IPS-18c (cell line): ENCODE measurements at regions not wholly inside any gene's neighbourhood (a gene's known extent, or its start where the extent isn't known, plus 50 kb on each side); places are given as distances from the start of the nearest gene placed in this dataset.

Experiments
- H3K4me3 ChIP-seq: 2 replicates; pipeline ENCODE4 v1.7.0; 2013; ENCODE audit warnings: low read depth, mild to moderate bottlenecking, low read length, moderate library complexity; ENCODE audit not compliant: insufficient read depth
- H3K9me3 ChIP-seq: one replicate; pipeline ENCODE4 v1.6.1; 2013; ENCODE audit warnings: mild to moderate bottlenecking, low read length, moderate library complexity; ENCODE audit not compliant: control insufficient read depth, insufficient read depth

GRCh38 chr9:106350777-106351176, 512.2 kb upstream of the ZNF462 start:
- H3K9me3 ChIP-seq, result peaks cover 2% of the 10 kb centered on the region
- no peak overlapping the region for H3K4me3 ChIP-seq

- Histone ChIP-seq H3K9me3 (no peaks in the 10 kb centered on the region), H3K4me3 (no peak overlapping the region)
Measured at GRCh38 chr9:106356924-106357323, 506.0 kb upstream of the ZNF462 start.

- Histone ChIP-seq H3K9me3 (no peaks in the 10 kb centered on the region), H3K4me3 (no peak overlapping the region)
Measured at GRCh38 chr9:106358331-106358730, 504.6 kb upstream of the ZNF462 start.

DNA sequence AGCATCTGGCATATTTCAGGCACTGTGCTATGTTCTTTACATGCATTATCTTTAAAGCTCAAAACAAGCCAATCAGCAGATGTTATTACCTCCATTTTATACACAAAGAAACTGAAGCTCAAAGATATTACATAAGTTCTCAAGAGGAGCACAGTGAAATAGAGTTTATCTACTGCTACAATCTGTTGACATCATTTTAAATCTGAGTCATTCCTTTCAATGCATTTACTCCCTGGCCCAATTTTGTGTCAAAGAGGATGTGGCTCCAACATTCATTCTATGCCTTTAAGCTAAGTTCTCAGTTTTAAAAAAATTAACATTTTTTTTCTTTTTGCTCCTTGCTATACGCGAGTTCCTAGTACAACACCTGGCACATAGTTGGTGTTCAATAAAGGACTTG, 486.3 kb upstream of the ZNF462 start:
- no peak overlapping the region for H3K4me3 ChIP-seq
- no peaks in the 10 kb centered on the region for H3K9me3 ChIP-seq

DNA sequence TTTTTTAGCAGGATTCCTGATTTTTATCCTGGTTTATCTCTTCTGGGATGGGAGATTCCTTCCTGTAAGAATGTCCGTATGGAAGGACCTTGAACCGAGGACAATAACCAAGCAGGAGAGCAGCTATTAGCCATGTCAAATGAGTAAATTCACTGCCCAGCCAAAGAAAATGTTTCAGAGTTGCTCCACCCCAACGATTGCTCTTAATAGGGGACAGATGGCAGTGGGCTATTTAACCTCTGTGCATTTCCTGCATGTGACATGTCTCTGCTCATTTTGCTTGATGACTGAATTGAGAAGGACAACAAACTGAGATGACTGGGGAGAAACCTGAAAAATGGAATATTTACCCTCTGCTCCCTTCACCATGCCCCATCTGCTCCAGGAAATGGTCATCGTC, 479.9 kb upstream of the ZNF462 start:
- no peak overlapping the region for H3K4me3 ChIP-seq
- no peaks in the 10 kb centered on the region for H3K9me3 ChIP-seq

DNA sequence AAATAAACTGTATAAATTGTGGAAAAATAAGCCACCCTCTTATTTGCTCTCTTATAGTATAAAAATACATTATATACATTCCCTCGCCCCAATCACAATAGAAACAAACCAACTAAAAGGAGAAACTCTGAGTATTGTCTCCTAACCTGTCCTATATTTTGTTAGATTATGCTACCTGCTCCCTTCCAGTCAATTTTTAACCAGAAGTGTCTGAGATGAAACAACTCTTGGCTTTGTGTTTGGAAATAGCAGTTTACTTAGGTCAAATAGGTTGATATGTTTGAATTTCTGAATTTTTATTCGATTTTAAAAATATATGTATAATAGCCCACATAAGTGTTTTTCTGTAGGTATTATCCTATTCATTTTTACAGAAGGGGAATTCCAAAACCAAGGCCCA, 475.0 kb upstream of the ZNF462 start:
- H3K9me3 ChIP-seq, result no peaks in the 10 kb centered on the region
- no peak overlapping the region for H3K4me3 ChIP-seq

- Histone ChIP-seq H3K9me3 (no peaks in the 10 kb centered on the region), H3K4me3 (no peak overlapping the region)
Measured at GRCh38 chr9:106393226-106393625, 469.7 kb upstream of the ZNF462 start.

DNA sequence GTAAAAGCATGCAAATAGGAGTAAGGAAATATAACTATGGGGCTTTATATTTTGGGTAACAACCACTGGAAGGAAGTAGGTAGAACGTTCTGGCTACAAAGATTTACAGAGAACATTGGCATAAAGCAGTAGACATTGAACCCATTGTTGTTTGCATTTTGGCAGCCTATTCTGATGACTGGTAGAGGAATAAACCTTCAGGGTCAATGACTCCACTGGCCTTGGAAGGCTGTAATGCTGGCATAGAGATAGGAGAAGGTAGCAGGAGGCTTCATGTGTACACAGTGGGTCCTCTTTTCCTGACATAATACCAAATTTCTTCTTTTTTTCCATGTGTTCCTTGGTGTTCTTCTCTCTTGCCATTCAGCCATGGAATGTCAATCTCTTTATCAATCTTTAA, 462.8 kb upstream of the ZNF462 start:
- H3K4me3 ChIP-seq, result no peak overlapping the region
- no peaks in the 10 kb centered on the region for H3K9me3 ChIP-seq

GRCh38 chr9:106400950-106401349, 462.0 kb upstream of the ZNF462 start:
- H3K4me3 ChIP-seq, result no peak overlapping the region
- H3K9me3 ChIP-seq, result no peaks in the 10 kb centered on the region

DNA sequence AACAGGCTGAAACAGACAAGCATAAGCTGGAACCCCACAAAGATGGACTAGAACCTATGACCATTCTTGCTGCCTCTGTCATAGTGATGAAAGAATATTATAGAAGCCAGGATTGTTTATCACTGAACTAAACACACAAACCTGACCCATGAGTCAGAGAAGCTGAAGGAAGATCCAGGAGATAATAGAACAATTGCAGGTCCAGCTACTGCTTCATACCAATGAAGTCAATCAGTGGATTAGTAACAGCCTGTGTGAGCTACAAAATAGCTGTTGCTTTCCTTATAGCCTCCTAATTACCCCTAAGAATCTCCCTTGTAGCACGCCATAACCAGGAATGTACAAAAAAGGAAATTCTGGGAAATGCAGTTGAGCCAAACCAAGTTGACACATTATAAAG, 459.9 kb upstream of the ZNF462 start:
- H3K9me3 ChIP-seq, result no peaks in the 10 kb centered on the region
- no peak overlapping the region for H3K4me3 ChIP-seq

DNA sequence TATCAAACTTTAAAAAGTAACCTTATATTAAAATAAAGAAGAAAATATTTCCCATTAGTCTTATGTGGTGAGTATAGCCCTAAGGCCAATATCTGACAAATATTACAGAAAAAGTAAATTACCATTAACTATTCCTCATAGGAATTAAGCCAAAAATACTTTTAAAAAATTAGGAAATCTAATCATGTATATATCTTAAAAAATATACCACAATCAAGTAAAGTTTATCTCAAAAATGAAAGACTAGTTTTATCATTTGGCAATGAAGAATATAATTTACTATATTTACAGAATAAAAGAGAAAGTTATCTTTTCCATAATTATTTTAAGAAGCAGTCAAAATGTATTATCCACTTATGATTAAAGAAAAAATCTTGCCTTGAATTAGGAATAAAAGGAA, 458.8 kb upstream of the ZNF462 start:
- Histone ChIP-seq H3K4me3 (no peak overlapping the region), H3K9me3 (no peaks in the 10 kb centered on the region)

GRCh38 chr9:106405871-106406435, 457.0 kb upstream of the ZNF462 start:
- Histone ChIP-seq H3K9me3 (no peaks in the 10 kb centered on the region), H3K4me3 (no peak overlapping the region; the same call in 1 of the 2 replicates)

- Histone ChIP-seq H3K4me3 (no peak overlapping the region), H3K9me3 (no peaks in the 10 kb centered on the region)
Measured at GRCh38 chr9:106414042-106414441, 448.9 kb upstream of the ZNF462 start.

- Histone ChIP-seq H3K9me3 (no peaks in the 10 kb centered on the region), H3K4me3 (no peak overlapping the region)
Measured at GRCh38 chr9:106417685-106418084, 445.3 kb upstream of the ZNF462 start.

DNA sequence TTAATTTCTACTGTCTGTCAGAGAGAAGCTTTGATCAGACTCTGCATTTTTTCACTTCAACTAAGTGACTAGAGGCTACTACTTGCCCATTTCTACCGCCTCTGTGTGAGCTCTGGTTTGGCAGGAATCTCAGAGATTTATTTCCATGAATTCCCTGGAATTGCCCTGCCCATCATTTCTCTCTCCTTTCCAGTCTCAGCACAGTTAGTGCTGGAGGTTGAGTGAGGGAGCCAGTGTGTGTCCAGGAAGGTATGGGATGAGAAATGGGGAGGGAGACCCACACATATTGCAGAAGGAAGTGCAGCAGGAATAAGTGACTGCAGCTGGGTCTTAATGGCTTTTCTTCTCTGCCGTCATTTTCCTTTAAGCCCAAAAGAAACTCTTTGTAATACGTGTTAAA, 443.1 kb upstream of the ZNF462 start:
- H3K9me3 ChIP-seq, result no peaks in the 10 kb centered on the region
- H3K4me3 ChIP-seq, result no peak overlapping the region

DNA sequence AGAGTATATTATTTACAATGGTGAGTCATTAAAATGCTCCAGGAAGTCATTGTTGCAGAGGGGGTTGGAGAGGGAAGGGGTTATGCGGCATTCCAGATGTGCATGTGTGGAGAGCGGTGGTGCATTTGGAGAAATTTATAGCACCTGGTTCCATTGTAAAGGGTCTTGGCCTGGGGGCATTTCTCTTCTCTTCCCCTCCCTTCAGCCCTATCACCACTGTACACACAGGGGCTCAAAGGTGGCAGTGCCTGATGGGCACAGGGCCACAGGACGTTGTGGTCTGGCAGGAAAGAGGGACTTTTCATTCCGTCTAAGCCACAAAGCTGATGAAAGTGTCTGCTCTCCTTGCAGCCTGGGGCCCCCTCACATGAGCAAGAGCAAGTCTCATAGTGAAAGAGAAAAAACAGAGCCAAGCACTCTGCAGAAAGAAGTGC, 442.4 kb upstream of the ZNF462 start:
- Histone ChIP-seq H3K4me3 (no peak overlapping the region), H3K9me3 (no peaks in the 10 kb centered on the region)

DNA sequence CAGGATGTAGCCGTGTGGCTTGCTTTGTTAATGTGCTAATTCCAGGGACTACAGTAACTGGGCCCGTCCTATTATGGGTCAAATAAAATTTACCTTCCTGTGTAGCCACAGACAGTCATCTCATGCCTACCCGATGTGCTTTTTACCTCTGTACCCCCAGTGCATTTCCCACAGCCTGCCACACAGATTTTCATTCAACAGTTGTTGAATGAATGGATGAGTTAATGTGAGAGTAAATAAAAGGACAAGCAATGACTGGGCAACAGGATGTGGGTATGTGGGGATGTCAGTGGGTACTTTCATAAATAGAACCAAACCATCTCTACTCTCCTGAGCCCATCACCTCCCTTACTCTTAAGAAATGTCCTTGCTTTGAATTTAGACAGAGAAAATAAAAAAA, 441.2 kb upstream of the ZNF462 start:
- no peak overlapping the region for H3K4me3 ChIP-seq
- no peaks in the 10 kb centered on the region for H3K9me3 ChIP-seq

GRCh38 chr9:106423575-106423974, 439.4 kb upstream of the ZNF462 start:
- Histone ChIP-seq H3K4me3 (no peak overlapping the region), H3K9me3 (no peaks in the 10 kb centered on the region)

GRCh38 chr9:106432631-106433030, 430.3 kb upstream of the ZNF462 start:
- H3K9me3 ChIP-seq, result no peaks in the 10 kb centered on the region

More at GRCh38 chr9:106432631-106433030, 430.3 kb upstream of the ZNF462 start:
- no peak overlapping the region for H3K4me3 ChIP-seq
